PC-3 (cell line): ENCODE measurements at regions not wholly inside any gene's neighbourhood (a gene's known extent, or its start where the extent isn't known, plus 50 kb on each side); places are given as distances from the start of the nearest gene placed in this dataset.

Source experiments
- EZH2phosphoT487 ChIP-seq: fragments of 300-600 bp; sonication (generic); IDR thresholded peaks from 2 replicates; pipeline ENCODE4 v1.6.1; 2018; ENCODE audit warnings: mild to moderate bottlenecking, antibody characterized with exemption, low read length, borderline replicate concordance
- TF ChIP-seq, protein P1 (sequence below): fragments of 300-600 bp; sonication (generic); conservative IDR thresholded peaks from 2 replicates; pipeline ENCODE4 v1.5.1; 2017; ENCODE audit warnings: antibody characterized with exemption, low read depth, mild to moderate bottlenecking, low read length

DNA sequence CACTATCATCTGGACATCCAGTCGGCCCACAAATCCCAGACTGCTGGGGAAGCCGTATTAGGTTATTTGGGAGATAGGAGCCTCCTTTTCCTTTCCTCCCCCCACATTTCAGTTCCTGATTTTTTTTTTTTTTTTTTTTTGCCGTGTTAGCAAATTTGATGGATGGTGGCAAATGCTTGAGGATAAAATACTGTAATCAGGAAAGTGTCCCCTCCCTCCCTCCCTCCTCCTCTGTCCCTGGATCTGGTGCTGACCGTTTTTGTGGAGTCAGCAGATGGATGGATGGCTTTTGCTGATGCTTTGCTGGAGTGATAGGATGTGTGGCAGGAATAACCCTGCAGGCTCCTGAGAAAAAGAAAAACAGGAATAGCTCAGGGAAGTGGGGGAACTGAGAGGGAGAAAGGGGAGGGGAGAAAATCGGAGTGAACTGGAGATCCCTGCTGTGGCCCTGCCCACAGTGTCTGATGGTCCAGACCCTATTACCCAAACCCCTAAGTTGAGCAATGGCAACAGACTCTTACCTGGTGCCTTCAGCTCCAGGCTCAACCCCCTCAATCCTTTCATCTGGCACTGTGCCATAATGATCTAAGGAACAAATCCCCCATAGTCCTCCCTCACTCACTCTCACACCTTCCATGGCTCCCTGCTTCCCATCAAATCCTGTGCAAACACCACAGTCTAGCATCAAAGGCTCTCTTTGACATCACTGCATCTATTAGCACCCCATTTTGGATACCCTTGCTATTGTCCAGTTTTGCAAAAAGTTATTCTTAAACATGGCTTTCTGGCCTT, 277.3 kb upstream of the CHD6 start:
- no peak for TF ChIP-seq EZH2phosphoT487
- TF ChIP-seq, protein P1, sequence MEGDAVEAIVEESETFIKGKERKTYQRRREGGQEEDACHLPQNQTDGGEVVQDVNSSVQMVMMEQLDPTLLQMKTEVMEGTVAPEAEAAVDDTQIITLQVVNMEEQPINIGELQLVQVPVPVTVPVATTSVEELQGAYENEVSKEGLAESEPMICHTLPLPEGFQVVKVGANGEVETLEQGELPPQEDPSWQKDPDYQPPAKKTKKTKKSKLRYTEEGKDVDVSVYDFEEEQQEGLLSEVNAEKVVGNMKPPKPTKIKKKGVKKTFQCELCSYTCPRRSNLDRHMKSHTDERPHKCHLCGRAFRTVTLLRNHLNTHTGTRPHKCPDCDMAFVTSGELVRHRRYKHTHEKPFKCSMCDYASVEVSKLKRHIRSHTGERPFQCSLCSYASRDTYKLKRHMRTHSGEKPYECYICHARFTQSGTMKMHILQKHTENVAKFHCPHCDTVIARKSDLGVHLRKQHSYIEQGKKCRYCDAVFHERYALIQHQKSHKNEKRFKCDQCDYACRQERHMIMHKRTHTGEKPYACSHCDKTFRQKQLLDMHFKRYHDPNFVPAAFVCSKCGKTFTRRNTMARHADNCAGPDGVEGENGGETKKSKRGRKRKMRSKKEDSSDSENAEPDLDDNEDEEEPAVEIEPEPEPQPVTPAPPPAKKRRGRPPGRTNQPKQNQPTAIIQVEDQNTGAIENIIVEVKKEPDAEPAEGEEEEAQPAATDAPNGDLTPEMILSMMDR = no peak
